ENCODE measurements at regions not wholly inside any gene's neighbourhood (a gene's known extent, or its start where the extent isn't known, plus 50 kb on each side); places are given as distances from the start of the nearest gene placed in this dataset.

- ChIA-PET POLR2A (no interaction called here), CTCF (no interaction called here), RAD21 (ENCODE audit: low non-redundant PET in 1 of 2, low total read pairs in 2 of 2, uncharacterized antibody in 2 of 2, unreplicated experiment in 2 of 2) (no interaction called here)
- Histone ChIP-seq H3K9me2 (ENCODE audit: insufficient read depth) (no peaks in the 10 kb centered on the region), H3K79me2 (ENCODE audit: insufficient read depth, low read length) (no peaks in the 10 kb centered on the region), H3K36me3 (ENCODE audit: control insufficient read depth in 1 of 2, insufficient read depth in 2 of 2, low read length in 2 of 2) (no peaks in the 10 kb centered on the region), H3K4me1 (ENCODE audit: control insufficient read depth in 1 of 2, insufficient read depth in 2 of 2, low read length in 2 of 2) (no peaks in the 10 kb centered on the region), H2AFZ (ENCODE audit: low read depth, low read length, poor library complexity, severe bottlenecking) (no peak overlapping the region), H4K20me1 (ENCODE audit: insufficient read depth) (no peaks in the 10 kb centered on the region), H3K4me3 (replicated peaks in 1 of 2; ENCODE audit: low read depth in 1 of 2, low read length in 2 of 2) (no peak overlapping the region), H3K9me3 (ENCODE audit: control insufficient read depth in 1 of 2, insufficient read depth in 1 of 2, low read depth in 1 of 2, low read length in 2 of 2) (no peaks in the 10 kb centered on the region), H3K9ac (ENCODE audit: low read length) (no peak overlapping the region), H3K4me2 (ENCODE audit: low read length) (no peak overlapping the region), H3K27ac (ENCODE audit: low read depth, low read length) (no peak overlapping the region), H3K27me3 (ENCODE audit: insufficient read depth, low read length) (no peaks in the 10 kb centered on the region)
- ATAC-seq (no peak), DNase-seq (ENCODE audit: low read depth, low spot score) (no peak)
- no TSS peak for BruUV-seq (replicated peaks)
- TF ChIP-seq EGR1 (IDR thresholded peaks at IDR 0.05; ENCODE audit: low read depth) (no peak), YY1 (IDR thresholded peaks at IDR 0.05; ENCODE audit: extremely low read depth, insufficient replicate concordance, low read depth, low read length) (no peak), JUND (IDR thresholded peaks at IDR 0.05) (no peak), RAD21 (IDR thresholded peaks at IDR 0.05; ENCODE audit: low read depth) (no peak), ELF1 (IDR thresholded peaks at IDR 0.05; ENCODE audit: borderline replicate concordance, low read depth) (no peak), CEBPB (IDR thresholded peaks at IDR 0.05; ENCODE audit: low read depth) (no peak), EZH2 (IDR thresholded peaks at IDR 0.05) (no peak), TCF7L2 (IDR thresholded peaks at IDR 0.05; ENCODE audit: borderline replicate concordance, extremely low read depth, insufficient read depth, insufficient read length) (no peak), POLR2AphosphoS5 (IDR thresholded peaks at IDR 0.05; ENCODE audit: low read depth, low read length) (no peak), SRF (IDR thresholded peaks at IDR 0.05; ENCODE audit: low read depth) (no peak), REST (IDR thresholded peaks at IDR 0.05; ENCODE audit: low read depth) (no peak), MAX (IDR thresholded peaks at IDR 0.05) (no peak)
- intact Hi-C loops (cut with micrococcal nuclease): loop anchor here (10.0 kb wide), 1 partner anchor 1440 kb away; no protein-coding TSS in a partner anchor
Observed at GRCh38 chr4:189294574-189294973, 646.1 kb upstream of the FRG1 start.
